ENCODE measurements at regions not wholly inside any gene's neighbourhood (a gene's known extent, or its start where the extent isn't known, plus 50 kb on each side); places are given as distances from the start of the nearest gene placed in this dataset.

GRCh38 chr18:65336411-65336810 lies 414.4 kb upstream of the CDH7 start:
- Histone ChIP-seq H3K27ac (ENCODE audit: low read length) (no peak overlapping the region), H3K36me3 (ENCODE audit: insufficient read depth, low read length) (no peaks in the 10 kb centered on the region), H3K9me3 (ENCODE audit: insufficient read depth, low read length, severe bottlenecking) (no peaks in the 10 kb centered on the region), H3K4me2 (ENCODE audit: insufficient read depth, low read length) (no peak overlapping the region), H3K27me3 (ENCODE audit: insufficient read depth, low read length, poor library complexity) (no peaks in the 10 kb centered on the region), H3K9ac (ENCODE audit: low read depth, low read length) (no peak overlapping the region), H3K4me3 (ENCODE audit: low read depth in 1 of 2, low read length in 2 of 2) (no peak overlapping the region), H4K20me1 (ENCODE audit: insufficient read depth, low read length) (no peaks in the 10 kb centered on the region), H3K79me2 (ENCODE audit: insufficient read depth, low read length) (no peaks in the 10 kb centered on the region), H3K4me1 (ENCODE audit: insufficient read depth, low read length) (no peaks in the 10 kb centered on the region), H2AFZ (ENCODE audit: low read depth, low read length) (no peak overlapping the region)
- DNase-seq, result no peak
- TF ChIP-seq EZH2 (IDR thresholded peaks at IDR 0.05; ENCODE audit: borderline replicate concordance, low read depth, low read length, severe bottlenecking), result no peak
- TF ChIP-seq, protein P1, sequence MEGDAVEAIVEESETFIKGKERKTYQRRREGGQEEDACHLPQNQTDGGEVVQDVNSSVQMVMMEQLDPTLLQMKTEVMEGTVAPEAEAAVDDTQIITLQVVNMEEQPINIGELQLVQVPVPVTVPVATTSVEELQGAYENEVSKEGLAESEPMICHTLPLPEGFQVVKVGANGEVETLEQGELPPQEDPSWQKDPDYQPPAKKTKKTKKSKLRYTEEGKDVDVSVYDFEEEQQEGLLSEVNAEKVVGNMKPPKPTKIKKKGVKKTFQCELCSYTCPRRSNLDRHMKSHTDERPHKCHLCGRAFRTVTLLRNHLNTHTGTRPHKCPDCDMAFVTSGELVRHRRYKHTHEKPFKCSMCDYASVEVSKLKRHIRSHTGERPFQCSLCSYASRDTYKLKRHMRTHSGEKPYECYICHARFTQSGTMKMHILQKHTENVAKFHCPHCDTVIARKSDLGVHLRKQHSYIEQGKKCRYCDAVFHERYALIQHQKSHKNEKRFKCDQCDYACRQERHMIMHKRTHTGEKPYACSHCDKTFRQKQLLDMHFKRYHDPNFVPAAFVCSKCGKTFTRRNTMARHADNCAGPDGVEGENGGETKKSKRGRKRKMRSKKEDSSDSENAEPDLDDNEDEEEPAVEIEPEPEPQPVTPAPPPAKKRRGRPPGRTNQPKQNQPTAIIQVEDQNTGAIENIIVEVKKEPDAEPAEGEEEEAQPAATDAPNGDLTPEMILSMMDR (IDR thresholded peaks at IDR 0.05; ENCODE audit: borderline replicate concordance, extremely low read depth, low read length, poor library complexity, severe bottlenecking), result no peak
- no peak for ATAC-seq (ENCODE audit: insufficient read depth, low read depth)

DNA sequence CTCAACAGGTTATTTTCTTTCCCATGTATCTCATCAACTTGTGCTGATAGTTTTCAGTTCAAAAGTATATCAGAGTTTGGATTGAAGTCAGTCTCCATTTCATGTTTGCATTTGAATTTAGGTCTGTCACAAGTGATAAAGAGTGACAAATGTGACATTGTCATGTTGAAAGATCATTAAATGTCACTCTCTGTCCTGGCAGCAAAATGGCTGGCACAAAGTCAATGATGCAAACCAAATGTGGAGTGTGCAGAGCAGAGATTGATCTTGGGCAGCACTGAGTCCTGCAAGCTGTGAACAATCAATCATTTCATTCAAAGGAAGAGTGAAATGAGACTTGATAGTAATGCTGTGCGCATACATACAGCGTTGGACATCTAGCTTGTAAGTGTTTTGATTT lies 421.8 kb upstream of the CDH7 start:
- ATAC-seq (ENCODE audit: insufficient read depth, low read depth) (no peak), DNase-seq (no peak)
- Histone ChIP-seq H2AFZ (ENCODE audit: low read depth, low read length) (no peak overlapping the region), H3K79me2 (ENCODE audit: insufficient read depth, low read length) (no peaks in the 10 kb centered on the region), H3K4me2 (ENCODE audit: insufficient read depth, low read length) (no peak overlapping the region), H4K20me1 (ENCODE audit: insufficient read depth, low read length) (no peaks in the 10 kb centered on the region), H3K27ac (ENCODE audit: low read length) (no peak overlapping the region), H3K36me3 (ENCODE audit: insufficient read depth, low read length) (no peaks in the 10 kb centered on the region), H3K4me3 (ENCODE audit: low read depth in 1 of 2, low read length in 2 of 2) (no peak overlapping the region), H3K9ac (ENCODE audit: low read depth, low read length) (no peak overlapping the region), H3K4me1 (ENCODE audit: insufficient read depth, low read length) (no peaks in the 10 kb centered on the region), H3K9me3 (ENCODE audit: insufficient read depth, low read length, severe bottlenecking) (no peaks in the 10 kb centered on the region), H3K27me3 (ENCODE audit: insufficient read depth, low read length, poor library complexity) (no peaks in the 10 kb centered on the region)
- no peak for TF ChIP-seq EZH2 (IDR thresholded peaks at IDR 0.05; ENCODE audit: borderline replicate concordance, low read depth, low read length, severe bottlenecking)
- TF ChIP-seq, protein P1 (IDR thresholded peaks at IDR 0.05; ENCODE audit: borderline replicate concordance, extremely low read depth, low read length, poor library complexity, severe bottlenecking), result no peak

DNA sequence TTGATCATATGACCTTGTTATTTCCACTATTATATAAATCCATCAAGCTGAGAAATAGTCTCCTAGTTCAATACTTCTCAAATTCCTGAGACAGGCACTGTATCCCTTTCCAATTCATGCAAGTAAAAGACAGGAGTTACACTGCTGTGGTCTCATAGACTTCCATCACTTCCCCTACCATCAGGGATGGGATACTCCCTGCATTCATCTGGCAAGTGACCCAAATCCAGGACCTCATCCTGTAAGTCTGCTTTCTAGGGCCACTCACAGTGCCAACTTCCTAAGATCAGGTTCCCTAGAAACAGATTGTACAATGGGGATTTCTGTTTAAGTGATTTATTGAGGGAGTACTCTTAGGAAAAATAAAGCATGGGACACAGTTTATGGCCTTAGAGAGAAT lies 424.0 kb upstream of the CDH7 start:
- Histone ChIP-seq H2AFZ (ENCODE audit: low read depth, low read length) (no peak overlapping the region), H3K9ac (ENCODE audit: low read depth, low read length) (no peak overlapping the region)
- DNase-seq, result no peak

More for the DNA sequence above, 424.0 kb upstream of the CDH7 start:
- Histone ChIP-seq H3K27ac (ENCODE audit: low read length) (no peak overlapping the region), H3K79me2 (ENCODE audit: insufficient read depth, low read length) (no peaks in the 10 kb centered on the region), H4K20me1 (ENCODE audit: insufficient read depth, low read length) (no peaks in the 10 kb centered on the region), H3K4me1 (ENCODE audit: insufficient read depth, low read length) (no peaks in the 10 kb centered on the region), H3K9me3 (ENCODE audit: insufficient read depth, low read length, severe bottlenecking) (no peaks in the 10 kb centered on the region), H3K4me3 (ENCODE audit: low read depth in 1 of 2, low read length in 2 of 2) (no peak overlapping the region), H3K36me3 (ENCODE audit: insufficient read depth, low read length) (no peaks in the 10 kb centered on the region), H3K27me3 (ENCODE audit: insufficient read depth, low read length, poor library complexity) (no peaks in the 10 kb centered on the region), H3K4me2 (ENCODE audit: insufficient read depth, low read length) (no peak overlapping the region)
- TF ChIP-seq EZH2 (IDR thresholded peaks at IDR 0.05; ENCODE audit: borderline replicate concordance, low read depth, low read length, severe bottlenecking), result no peak
- TF ChIP-seq, protein P1 (IDR thresholded peaks at IDR 0.05; ENCODE audit: borderline replicate concordance, extremely low read depth, low read length, poor library complexity, severe bottlenecking), result no peak
- ATAC-seq (ENCODE audit: insufficient read depth, low read depth), result no peak

Data from DND-41 (cell line).